ENCODE measurements at regions not wholly inside any gene's neighbourhood (a gene's known extent, or its start where the extent isn't known, plus 50 kb on each side); places are given as distances from the start of the nearest gene placed in this dataset.

DNA sequence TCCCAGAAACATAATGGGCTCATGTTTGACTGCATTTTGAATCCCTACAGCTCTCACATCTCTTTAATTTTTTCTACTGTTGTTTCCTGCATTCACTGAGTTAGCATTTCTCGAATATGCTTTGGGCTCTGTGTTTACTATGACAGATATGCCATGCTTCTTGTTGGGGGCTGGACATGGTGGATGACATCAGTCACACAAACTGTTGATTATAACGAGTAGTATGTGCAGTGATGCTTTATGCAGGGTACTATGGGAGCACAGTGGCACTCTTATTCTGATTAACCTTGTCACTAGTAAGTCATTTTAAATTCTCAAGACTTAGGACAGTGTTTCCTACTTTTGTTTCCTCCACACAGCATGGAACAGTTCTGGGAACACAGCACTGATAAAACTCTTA lies 295.4 kb upstream of the ZNF608 start (continued):
- TF ChIP-seq, protein P1, sequence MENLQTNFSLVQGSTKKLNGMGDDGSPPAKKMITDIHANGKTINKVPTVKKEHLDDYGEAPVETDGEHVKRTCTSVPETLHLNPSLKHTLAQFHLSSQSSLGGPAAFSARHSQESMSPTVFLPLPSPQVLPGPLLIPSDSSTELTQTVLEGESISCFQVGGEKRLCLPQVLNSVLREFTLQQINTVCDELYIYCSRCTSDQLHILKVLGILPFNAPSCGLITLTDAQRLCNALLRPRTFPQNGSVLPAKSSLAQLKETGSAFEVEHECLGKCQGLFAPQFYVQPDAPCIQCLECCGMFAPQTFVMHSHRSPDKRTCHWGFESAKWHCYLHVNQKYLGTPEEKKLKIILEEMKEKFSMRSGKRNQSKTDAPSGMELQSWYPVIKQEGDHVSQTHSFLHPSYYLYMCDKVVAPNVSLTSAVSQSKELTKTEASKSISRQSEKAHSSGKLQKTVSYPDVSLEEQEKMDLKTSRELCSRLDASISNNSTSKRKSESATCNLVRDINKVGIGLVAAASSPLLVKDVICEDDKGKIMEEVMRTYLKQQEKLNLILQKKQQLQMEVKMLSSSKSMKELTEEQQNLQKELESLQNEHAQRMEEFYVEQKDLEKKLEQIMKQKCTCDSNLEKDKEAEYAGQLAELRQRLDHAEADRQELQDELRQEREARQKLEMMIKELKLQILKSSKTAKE (IDR thresholded peaks at IDR 0.05; ENCODE audit: low read depth, poor library complexity, severe bottlenecking): no peak
- no peak for TF ChIP-seq FOXK2 (IDR thresholded peaks at IDR 0.05)
- TF ChIP-seq CBFB (IDR thresholded peaks at IDR 0.05; ENCODE audit: low read depth): no peak
- TF ChIP-seq TCF7 (IDR thresholded peaks at IDR 0.05; ENCODE audit: borderline replicate concordance): no peak
- TF ChIP-seq MTA2 (IDR thresholded peaks at IDR 0.05; ENCODE audit: low read depth): no peak
- TF ChIP-seq FOXM1 (IDR thresholded peaks at IDR 0.05; ENCODE audit: low read depth, low read length): no peak
- no peak for TF ChIP-seq ESRRA (IDR thresholded peaks at IDR 0.05; ENCODE audit: low read length)
- no peak for TF ChIP-seq PAX5 (IDR thresholded peaks at IDR 0.05; ENCODE audit: borderline replicate concordance, low read depth, low read length)
- no peak for TF ChIP-seq CREM (IDR thresholded peaks at IDR 0.05; ENCODE audit: low read depth)
- TF ChIP-seq, protein P2, sequence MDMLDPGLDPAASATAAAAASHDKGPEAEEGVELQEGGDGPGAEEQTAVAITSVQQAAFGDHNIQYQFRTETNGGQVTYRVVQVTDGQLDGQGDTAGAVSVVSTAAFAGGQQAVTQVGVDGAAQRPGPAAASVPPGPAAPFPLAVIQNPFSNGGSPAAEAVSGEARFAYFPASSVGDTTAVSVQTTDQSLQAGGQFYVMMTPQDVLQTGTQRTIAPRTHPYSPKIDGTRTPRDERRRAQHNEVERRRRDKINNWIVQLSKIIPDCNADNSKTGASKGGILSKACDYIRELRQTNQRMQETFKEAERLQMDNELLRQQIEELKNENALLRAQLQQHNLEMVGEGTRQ (IDR thresholded peaks at IDR 0.05; ENCODE audit: borderline replicate concordance, low read depth, low read length): no peak
- no peak for TF ChIP-seq EED (IDR thresholded peaks at IDR 0.05; ENCODE audit: low read depth)
- TF ChIP-seq CHD2 (IDR thresholded peaks at IDR 0.05; ENCODE audit: borderline replicate concordance, low read depth, low read length): no peak
- TF ChIP-seq FOS (IDR thresholded peaks at IDR 0.05; ENCODE audit: borderline replicate concordance, extremely low read depth, insufficient read length): no peak

Measured in GM12878 (cell line).